NCI-H187 (cell line): ENCODE measurements at regions not wholly inside any gene's neighbourhood (a gene's known extent, or its start where the extent isn't known, plus 50 kb on each side); places are given as distances from the start of the nearest gene placed in this dataset.
"Not testable (repeated sequence)": the region's sequence is repeated elsewhere in the genome, so short reads cannot be mapped to it uniquely, and the experiment has no call there.

Source experiments
- DNase-seq, 2 experiments: peaks; one replicate each; lab custom pipeline; 2025; lab: John Stamatoyannopoulos, UW

GRCh38 chrX:128616933-128617332, 564.7 kb upstream of the ACTRT1 start:
- DNase-seq = no peak

DNA sequence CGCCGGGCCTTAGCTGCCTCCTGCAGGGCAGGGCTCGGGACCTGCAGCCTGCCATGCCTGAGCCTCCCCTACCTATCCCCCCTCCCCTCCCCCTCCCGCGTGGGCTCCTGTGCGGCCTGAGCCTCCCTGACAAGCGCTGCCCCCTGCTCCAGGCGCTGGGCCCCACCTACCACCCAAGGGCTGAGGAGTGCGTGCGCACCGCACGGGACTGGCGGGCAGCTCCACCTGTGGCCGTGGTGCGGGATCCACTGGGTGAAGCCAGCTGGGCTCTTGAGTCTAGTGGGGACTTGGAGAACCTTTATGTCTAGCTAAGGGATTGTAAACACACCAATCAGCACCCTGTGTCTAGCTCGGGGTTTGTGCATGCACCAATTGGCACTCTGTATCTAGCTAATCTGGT, 554.6 kb upstream of the ACTRT1 start:
- not testable (repeated sequence) for DNase-seq

DNA sequence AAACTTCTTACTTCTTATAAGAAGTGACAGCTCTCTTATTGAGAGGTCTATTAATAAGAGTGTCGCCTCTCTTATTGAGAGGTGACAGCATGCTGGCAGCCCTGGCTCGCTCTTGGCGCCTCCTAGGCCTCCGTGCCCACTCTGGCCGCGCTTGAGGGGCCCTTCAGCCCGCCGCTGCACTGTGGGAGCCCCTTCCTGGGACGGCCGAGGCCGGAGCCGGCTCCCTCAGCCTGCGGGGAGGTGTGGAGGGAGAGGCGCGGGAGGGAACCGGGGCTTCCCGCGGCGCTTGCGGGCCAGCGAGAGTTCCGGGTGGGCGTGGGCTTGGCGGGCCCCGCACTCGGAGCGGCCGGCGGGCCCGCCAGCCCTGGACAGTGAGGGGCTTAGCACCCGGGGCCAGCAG, 554.2 kb upstream of the ACTRT1 start:
- DNase-seq = not testable (repeated sequence)

DNA sequence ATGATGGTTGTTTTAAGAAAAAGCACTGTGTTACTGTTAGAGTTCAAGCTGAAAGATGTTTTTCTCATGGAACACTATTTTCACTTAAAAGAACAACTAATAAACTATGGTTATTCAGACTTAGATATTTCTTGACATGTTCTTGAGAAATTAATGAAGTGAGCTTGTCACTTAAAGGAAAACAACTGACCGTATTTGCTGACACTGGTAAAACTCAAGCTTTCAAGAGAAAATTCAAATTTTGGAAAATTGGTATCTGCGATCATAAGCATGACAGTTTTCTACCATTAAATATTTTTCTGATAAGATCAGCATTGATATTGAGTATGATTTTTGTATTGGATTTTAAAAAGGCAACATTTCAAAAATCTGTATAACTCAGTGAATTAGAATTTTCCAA, 549.5 kb upstream of the ACTRT1 start:
- DNase-seq = no peak

DNA sequence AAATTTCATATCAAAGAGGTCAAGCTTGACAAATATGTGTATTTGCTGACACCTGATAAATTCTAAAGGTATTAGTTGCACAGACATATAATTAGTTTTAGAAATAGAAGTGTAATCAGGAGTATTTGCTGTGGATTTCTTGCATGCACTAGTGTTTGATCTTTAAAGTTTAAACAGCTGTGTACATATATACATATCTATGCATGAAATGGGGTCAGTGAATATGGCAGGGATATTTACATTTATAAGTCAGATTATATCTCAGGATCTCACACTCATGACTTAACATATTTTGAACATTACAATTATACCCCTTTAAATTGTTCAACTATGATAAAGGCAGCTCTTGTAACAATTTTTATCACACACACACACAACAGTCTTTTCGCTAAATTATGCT, 547.4 kb upstream of the ACTRT1 start:
- no peak for DNase-seq

- DNase-seq = no peak
Measured at GRCh38 chrX:128582036-128582435, 529.8 kb upstream of the ACTRT1 start.

GRCh38 chrX:128581615-128582014, 529.4 kb upstream of the ACTRT1 start:
- no peak for DNase-seq

DNA sequence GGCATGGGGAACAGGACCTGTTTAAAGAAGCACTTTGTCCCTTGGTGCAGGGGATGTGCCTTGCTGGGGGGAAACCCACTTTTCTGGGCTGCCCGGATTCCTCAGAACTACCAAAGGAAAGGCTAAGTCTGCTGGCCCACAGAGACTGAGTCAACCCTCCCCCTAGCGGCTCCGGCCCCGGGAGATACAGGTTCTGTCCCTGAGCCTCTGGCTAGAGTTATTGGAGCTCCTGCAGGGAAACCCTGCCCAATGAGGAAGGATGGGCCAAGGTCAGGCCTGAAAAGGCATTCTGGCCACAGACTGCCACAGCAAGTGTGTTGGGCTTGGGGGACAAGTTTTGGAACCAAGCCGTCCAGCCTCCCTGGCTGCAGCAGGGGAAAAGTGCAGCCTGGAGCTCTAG, 490.9 kb upstream of the ACTRT1 start:
- no peak for DNase-seq

DNA sequence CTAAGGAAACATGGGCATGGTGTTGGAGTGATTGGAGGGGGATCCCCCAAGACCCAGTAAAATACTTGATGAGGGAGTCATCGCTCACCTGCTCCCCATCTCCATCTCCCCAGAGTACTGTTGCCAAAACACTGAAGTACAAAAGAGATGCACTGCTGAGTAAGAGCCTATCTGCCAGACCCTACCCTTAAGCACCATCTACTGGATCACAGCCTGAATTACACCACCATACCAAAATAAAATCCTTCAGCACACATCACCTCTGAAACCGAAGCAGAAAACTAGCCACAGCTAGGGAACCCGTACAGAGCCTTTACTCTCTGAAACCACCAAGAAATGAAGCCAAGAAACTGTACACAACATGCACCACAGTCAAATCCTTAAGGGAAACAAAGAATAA, 466.3 kb upstream of the ACTRT1 start:
- DNase-seq = no peak

GRCh38 chrX:128517691-128518090, 465.5 kb upstream of the ACTRT1 start:
- no peak for DNase-seq

- no peak for DNase-seq
Measured at GRCh38 chrX:128504496-128504895, 452.3 kb upstream of the ACTRT1 start.

DNA sequence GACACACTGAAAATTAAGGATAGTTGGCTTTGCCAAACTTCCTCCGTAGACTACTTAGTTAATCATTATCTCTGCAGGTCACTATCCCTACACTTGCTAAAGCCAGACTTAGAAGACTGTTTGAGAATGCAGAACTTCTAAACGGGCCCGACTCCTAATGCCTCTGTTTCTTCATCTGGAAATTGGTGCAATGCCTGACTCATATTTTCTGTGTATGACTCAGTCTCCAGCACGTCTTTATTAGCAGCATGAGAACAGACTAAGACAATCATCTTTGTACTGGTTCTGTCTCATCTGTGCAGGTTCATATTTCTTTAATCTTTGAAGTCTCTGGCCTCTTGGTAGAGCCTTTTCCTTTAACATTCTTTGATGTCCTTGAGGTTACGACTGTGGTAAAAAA, 411.9 kb upstream of the ACTRT1 start:
- no peak for DNase-seq

DNA sequence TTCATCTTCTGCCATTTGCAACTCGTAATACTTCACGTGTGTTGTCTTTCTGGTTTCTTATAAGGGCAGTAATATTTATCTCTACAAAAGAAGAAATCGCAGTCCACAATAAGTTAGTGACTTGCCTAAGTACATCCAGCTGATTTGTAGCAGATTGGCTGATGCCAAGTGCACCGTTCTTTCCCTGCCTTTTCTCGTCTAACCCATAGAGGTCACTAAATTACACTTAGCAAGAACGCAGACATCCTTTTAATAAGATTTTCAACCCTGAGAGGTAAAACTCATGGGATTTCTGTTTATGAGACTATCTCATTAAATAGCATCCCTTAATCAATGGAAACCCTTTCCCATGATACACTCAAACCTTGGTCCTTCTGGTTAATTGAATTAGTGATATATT, 408.6 kb upstream of the ACTRT1 start:
- no peak for DNase-seq

GRCh38 chrX:128458888-128459287, 406.7 kb upstream of the ACTRT1 start:
- DNase-seq = no peak

DNA sequence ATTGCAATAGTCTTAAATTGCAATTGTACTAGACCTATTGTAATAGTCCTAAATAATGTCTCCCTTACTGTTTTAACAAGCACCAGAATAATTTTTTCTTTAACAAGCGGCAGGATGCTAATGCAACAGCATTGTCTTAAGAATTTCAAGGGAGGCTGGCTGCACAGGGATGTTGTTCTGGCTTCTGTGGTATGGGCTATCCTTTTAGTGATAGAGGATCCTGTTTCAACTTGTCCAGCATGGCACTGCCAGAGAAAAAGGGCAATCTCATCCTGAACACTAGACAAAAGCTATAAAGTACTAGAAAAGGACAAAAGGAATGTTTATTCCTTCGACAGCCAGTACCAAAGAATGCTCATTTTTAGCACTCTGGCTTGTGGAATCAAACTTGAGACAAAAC, 405.5 kb upstream of the ACTRT1 start:
- no peak for DNase-seq

GRCh38 chrX:128439159-128439558, 387.0 kb upstream of the ACTRT1 start:
- DNase-seq = no peak

GRCh38 chrX:128438082-128438481, 385.9 kb upstream of the ACTRT1 start:
- DNase-seq = no peak

DNA sequence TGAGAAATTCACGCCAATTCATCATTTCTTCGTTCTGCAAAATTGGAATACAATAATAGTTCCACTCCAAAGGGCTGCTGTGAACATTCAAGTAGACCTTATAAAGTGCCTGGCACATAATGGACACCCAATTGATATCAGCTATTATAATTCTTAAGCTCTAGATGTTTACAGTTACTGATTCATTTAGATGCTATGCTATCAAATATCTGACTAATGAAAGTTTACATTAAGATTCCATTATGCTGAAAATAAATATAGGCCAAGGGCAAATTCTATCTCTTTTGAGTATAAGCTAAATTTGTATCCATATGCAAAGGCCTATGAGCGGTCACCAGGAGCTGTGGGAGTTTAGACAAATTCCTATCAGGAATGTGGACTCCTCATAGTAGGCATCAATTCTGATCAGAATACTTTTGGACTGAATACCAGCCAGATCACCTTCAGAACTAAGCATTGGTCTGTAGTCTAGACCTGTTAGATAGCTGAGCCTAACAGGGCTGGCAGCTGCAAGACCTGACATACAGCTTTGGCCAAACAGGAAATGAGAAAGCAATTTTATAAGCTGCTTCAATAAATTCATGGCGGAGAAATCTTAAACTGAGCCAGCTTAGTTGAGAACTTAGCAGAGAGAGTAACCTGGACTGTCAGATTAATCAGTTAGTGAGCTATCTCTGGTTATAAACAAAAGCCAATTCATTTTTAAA, 384.3 kb upstream of the ACTRT1 start:
- no peak for DNase-seq

GRCh38 chrX:128425546-128425945, 373.3 kb upstream of the ACTRT1 start:
- no peak for DNase-seq

DNA sequence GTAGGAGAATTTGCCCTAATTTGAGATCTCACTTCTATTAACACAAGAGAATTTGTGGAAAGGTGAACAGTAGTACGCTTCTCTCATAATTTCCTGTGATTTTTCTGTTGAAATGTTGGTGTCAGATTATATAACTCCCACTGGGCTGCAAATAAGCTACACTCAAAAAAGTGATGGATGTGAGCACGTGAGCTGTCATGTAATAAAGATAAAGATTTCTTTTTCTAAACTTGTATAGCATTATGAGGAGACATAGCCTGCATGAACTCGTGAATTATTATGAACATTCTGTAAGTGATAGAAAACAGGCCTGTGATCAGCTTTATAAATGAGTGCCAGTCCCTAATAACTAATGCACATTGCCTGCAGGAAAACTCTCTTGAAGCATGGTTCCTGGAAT, 356.6 kb upstream of the ACTRT1 start:
- no peak for DNase-seq

GRCh38 chrX:128396601-128397000, 344.4 kb upstream of the ACTRT1 start:
- no peak for DNase-seq

GRCh38 chrX:128383846-128384245, 331.6 kb upstream of the ACTRT1 start:
- DNase-seq = not testable (repeated sequence)

DNA sequence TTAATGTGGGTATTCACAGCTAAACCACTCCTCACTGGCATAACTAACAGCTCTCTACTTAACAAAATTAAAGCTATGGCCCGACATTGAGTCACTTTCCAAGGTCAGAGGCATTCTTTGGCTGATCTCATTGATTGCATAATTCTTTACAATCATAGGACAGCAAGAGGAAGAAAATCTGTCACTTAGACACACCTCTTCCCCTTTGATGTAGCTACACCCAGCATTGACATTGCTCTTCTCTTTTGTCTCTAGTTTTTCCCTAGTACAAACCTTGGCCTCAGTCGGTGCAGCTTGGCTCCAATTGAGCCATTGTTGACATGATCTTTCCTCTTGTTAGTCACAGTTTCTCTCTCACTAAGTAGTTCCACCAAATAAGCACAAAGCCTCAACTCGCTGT, 313.3 kb upstream of the ACTRT1 start:
- no peak for DNase-seq

DNA sequence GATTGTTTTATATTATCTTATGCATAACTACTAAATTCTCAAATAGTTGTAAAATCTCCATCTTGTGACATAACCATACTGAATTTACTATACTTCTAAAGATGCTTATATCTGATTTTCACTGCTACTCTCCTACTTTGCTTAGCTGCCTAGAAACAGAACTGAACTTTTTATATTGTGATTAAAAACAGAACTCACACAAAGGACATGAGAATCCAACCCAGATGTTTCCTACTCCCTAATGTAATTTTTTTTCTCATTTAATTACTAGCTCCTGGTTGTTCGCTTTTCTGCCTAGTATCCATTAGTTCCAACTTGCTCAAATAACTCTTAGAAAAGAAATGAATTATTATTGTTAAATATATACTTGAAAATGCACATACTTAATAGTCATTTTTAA, 283.5 kb upstream of the ACTRT1 start:
- DNase-seq = no peak

DNA sequence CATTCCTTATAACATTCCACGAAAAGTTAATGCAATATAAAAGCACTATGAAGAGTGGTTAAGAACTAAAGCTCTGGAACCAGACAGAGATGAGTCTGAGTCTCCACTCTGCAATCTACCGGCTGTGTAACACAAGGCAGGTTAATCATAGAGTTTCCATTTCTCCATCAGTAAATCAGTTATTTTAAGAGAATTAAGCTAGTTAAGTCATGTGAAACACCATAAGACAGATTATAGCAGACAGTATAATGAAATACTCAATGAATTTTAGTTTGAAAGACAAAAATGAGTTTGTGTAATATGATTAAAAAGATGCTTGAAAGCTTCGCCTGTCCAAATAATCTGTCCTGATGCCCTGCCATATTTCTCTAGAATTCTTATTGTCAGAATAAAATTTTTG, 282.6 kb upstream of the ACTRT1 start:
- DNase-seq = no peak
